ENCODE measurements at regions not wholly inside any gene's neighbourhood (a gene's known extent, or its start where the extent isn't known, plus 50 kb on each side); places are given as distances from the start of the nearest gene placed in this dataset.

GRCh38 chr13:100818711-100819110, 144.1 kb upstream of the TMTC4 start:
- Histone ChIP-seq H2BK15ac (ENCODE audit: low read depth, low read length) (no peak overlapping the region), H4K20me1 (ENCODE audit: control insufficient read depth, insufficient read depth, insufficient read length) (no peaks in the 10 kb centered on the region), H3T11ph (ENCODE audit: low read length) (no peak overlapping the region), H3K9me3 (ENCODE audit: control insufficient read depth, low read depth, low read length) (no peaks in the 10 kb centered on the region), H3K4me2 (ENCODE audit: insufficient read depth, insufficient read length, low read length) (no peak overlapping the region), H3K79me2 (ENCODE audit: insufficient read depth, low read length) (no peaks in the 10 kb centered on the region), H2BK20ac (ENCODE audit: low read depth, low read length, poor library complexity, severe bottlenecking) (no peak overlapping the region), H3K18ac (ENCODE audit: insufficient read length, low read depth, low read length) (no peak overlapping the region), H2AFZ (ENCODE audit: low read length) (no peak overlapping the region), H3K4ac (ENCODE audit: low read depth, low read length) (no peak overlapping the region), H3K27ac (ENCODE audit: insufficient read length, low read depth, low read length) (no peak overlapping the region), H4K5ac (ENCODE audit: insufficient read length, low read depth, low read length) (no peak overlapping the region), H3K9ac (ENCODE audit: extremely low read depth, insufficient read length, low read length) (no peak overlapping the region), H3K23me2 (ENCODE audit: insufficient read length, low read depth, low read length, poor library complexity, severe bottlenecking) (no peaks in the 10 kb centered on the region), H3K56ac (ENCODE audit: insufficient read length, low read depth, low read length) (no peak overlapping the region), H3K23ac (ENCODE audit: insufficient read length, low read depth, low read length) (no peak overlapping the region), H2BK120ac (ENCODE audit: low read depth, low read length, poor library complexity, severe bottlenecking) (no peak overlapping the region), H2BK12ac (ENCODE audit: insufficient read length, low read depth, low read length) (no peak overlapping the region), H3K27me3 (ENCODE audit: insufficient read depth, low read length) (no peaks in the 10 kb centered on the region), H2AK5ac (ENCODE audit: insufficient read length, low read length) (no peak overlapping the region), H4K8ac (replicated peaks; ENCODE audit: insufficient read length, low read depth, low read length) (no peak overlapping the region), H2BK5ac (ENCODE audit: insufficient read length, low read length) (no peak overlapping the region), H3K4me1 (ENCODE audit: insufficient read depth, low read length) (peaks cover 14% of the 10 kb centered on the region; the same call in 1 of the 2 replicates), H3K79me1 (ENCODE audit: insufficient read depth, low read depth, low read length, poor library complexity, severe bottlenecking) (no peaks in the 10 kb centered on the region), H3K14ac (ENCODE audit: insufficient read depth, low read length) (no peak overlapping the region), H4K91ac (ENCODE audit: insufficient read length, low read depth, low read length) (no peak overlapping the region)
- no peak for TF ChIP-seq CTCF (conservative IDR thresholded peaks at IDR 0.05)
- Mint-ChIP-seq H3K4me3 (no peak overlapping the region), H3K36me3 (ENCODE audit: insufficient read depth in 1 of 3, low read depth in 3 of 3) (peaks cover 0 to 7% (median 0%) of the 10 kb centered on the region in 3 experiments; a peak in 3 of 7 replicates), H3K9me3 (peaks cover 4 to 12% of the 10 kb centered on the region in 2 experiments; a peak in 4 of 5 replicates), H3K27ac (no peak overlapping the region), H3K4me1 (peaks cover 12 to 29% of the 10 kb centered on the region in 2 experiments), H3K27me3 (ENCODE audit: low read depth) (no peaks in the 10 kb centered on the region)
- no peak for DNase-seq
- WGBS (ENCODE audit: extremely low coverage, insufficient read length, low lambda C conversion rate): no CpG with 5 or more reads among the region's 3 CpGs

All from H9 (cell line).